ENCODE measurements at regions not wholly inside any gene's neighbourhood (a gene's known extent, or its start where the extent isn't known, plus 50 kb on each side); places are given as distances from the start of the nearest gene placed in this dataset.

GRCh38 chr6:159595173-159595572 is 97.9 kb downstream of the SOD2 start:
- intact Hi-C loops (cut with DNase I; ENCODE audit: low total_unique reads): no loop called here
- Histone ChIP-seq H3K4me3 (no peak overlapping the region), H3K4me1 (peaks cover 0 to 8% (median 0%) of the 10 kb centered on the region in 4 donors), H3K36me3 (no peaks in the 10 kb centered on the region), H3K27ac (no peak overlapping the region), H3K9me3 (no peaks in the 10 kb centered on the region), H3K27me3 (no peaks in the 10 kb centered on the region)
- in situ Hi-C loops (cut with MboI; ENCODE audit: low pct_ligation_motif_present in 1 of 4, low pct_unique_long_range_greater_than_20kb in 1 of 4, low sequenced_read_pairs in 3 of 4): no loop called here
- 36 to 40% methylated on average over 3 of the region's 3 CpGs for whole genome bisulfite sequencing, 2 donors (ENCODE audit: low coverage in 1 of 2)
- DNase-seq: no peak
- TF ChIP-seq EP300 (IDR thresholded peaks at IDR 0.05; ENCODE audit: low read depth): no peak
- no peak for TF ChIP-seq POLR2AphosphoS5 (IDR thresholded peaks at IDR 0.05)
- no peak for TF ChIP-seq POLR2A (IDR thresholded peaks at IDR 0.05)
- no peak for TF ChIP-seq CTCF (IDR thresholded peaks at IDR 0.05)

GRCh38 chr6:159594750-159595117 is 98.3 kb downstream of the SOD2 start:
- 71 to 78% methylated on average over 1 of the region's 1 CpG for WGBS, 2 donors (ENCODE audit: low coverage in 1 of 2)
- intact Hi-C loops (cut with DNase I; ENCODE audit: low total_unique reads) (no loop called here), in situ Hi-C loops (cut with MboI; ENCODE audit: low pct_ligation_motif_present in 1 of 4, low pct_unique_long_range_greater_than_20kb in 1 of 4, low sequenced_read_pairs in 3 of 4) (no loop called here)
- no peaks in the 10 kb centered on the region for H3K36me3 ChIP-seq
- TF ChIP-seq EP300 (IDR thresholded peaks at IDR 0.05; ENCODE audit: low read depth) (no peak), POLR2AphosphoS5 (IDR thresholded peaks at IDR 0.05) (no peak), CTCF (IDR thresholded peaks at IDR 0.05) (no peak), POLR2A (IDR thresholded peaks at IDR 0.05) (no peak)
- no peak overlapping the region for H3K27ac ChIP-seq
- H3K4me3 ChIP-seq: no peak overlapping the region
- peaks cover 0 to 8% (median 0%) of the 10 kb centered on the region in 4 donors for H3K4me1 ChIP-seq
- no peaks in the 10 kb centered on the region for H3K27me3 ChIP-seq
- DNase-seq: no peak
- no peaks in the 10 kb centered on the region for H3K9me3 ChIP-seq

- no peaks in the 10 kb centered on the region for H3K27me3 ChIP-seq
- H3K27ac ChIP-seq: no peak overlapping the region
- H3K4me1 ChIP-seq: peaks cover 0 to 8% (median 0%) of the 10 kb centered on the region in 4 donors
- no peak for DNase-seq
- intact Hi-C loops (cut with DNase I; ENCODE audit: low total_unique reads): no loop called here
- in situ Hi-C loops (cut with MboI; ENCODE audit: low pct_ligation_motif_present in 1 of 4, low pct_unique_long_range_greater_than_20kb in 1 of 4, low sequenced_read_pairs in 3 of 4): no loop called here
- no peak for TF ChIP-seq CTCF (IDR thresholded peaks at IDR 0.05)
- TF ChIP-seq POLR2A (IDR thresholded peaks at IDR 0.05): no peak
- TF ChIP-seq EP300 (IDR thresholded peaks at IDR 0.05; ENCODE audit: low read depth): no peak
- TF ChIP-seq POLR2AphosphoS5 (IDR thresholded peaks at IDR 0.05): no peak
- H3K36me3 ChIP-seq: no peaks in the 10 kb centered on the region
- no peak overlapping the region for H3K4me3 ChIP-seq
- 50 to 80% methylated on average over 1 to 7 of the region's 7 CpGs for WGBS, 2 donors (ENCODE audit: low coverage in 1 of 2)
- H3K9me3 ChIP-seq: no peaks in the 10 kb centered on the region
These were observed 98.8 kb downstream of the SOD2 start for GRCh38 chr6:159594106-159594749.

GRCh38 chr6:159590835-159591234 is 102.2 kb downstream of the SOD2 start:
- DNase-seq: no peak
- Histone ChIP-seq H3K4me1 (peaks cover 0 to 8% (median 0%) of the 10 kb centered on the region in 4 donors), H3K27ac (no peak overlapping the region), H3K4me3 (no peak overlapping the region), H3K36me3 (no peaks in the 10 kb centered on the region), H3K9me3 (no peaks in the 10 kb centered on the region), H3K27me3 (no peaks in the 10 kb centered on the region)
- intact Hi-C loops (cut with DNase I; ENCODE audit: low total_unique reads): no loop called here
- in situ Hi-C loops (cut with MboI; ENCODE audit: low pct_ligation_motif_present in 1 of 4, low pct_unique_long_range_greater_than_20kb in 1 of 4, low sequenced_read_pairs in 3 of 4): no loop called here
- WGBS, 2 donors (ENCODE audit: low coverage in 1 of 2): 68 to 100% methylated on average over 1 to 5 of the region's 5 CpGs
- TF ChIP-seq POLR2AphosphoS5 (IDR thresholded peaks at IDR 0.05) (no peak), POLR2A (IDR thresholded peaks at IDR 0.05) (no peak), EP300 (IDR thresholded peaks at IDR 0.05; ENCODE audit: low read depth) (no peak), CTCF (IDR thresholded peaks at IDR 0.05) (no peak)

Data from transverse colon (tissue), 4 donors.